ENCODE measurements at regions not wholly inside any gene's neighbourhood (a gene's known extent, or its start where the extent isn't known, plus 50 kb on each side); places are given as distances from the start of the nearest gene placed in this dataset.

DNA sequence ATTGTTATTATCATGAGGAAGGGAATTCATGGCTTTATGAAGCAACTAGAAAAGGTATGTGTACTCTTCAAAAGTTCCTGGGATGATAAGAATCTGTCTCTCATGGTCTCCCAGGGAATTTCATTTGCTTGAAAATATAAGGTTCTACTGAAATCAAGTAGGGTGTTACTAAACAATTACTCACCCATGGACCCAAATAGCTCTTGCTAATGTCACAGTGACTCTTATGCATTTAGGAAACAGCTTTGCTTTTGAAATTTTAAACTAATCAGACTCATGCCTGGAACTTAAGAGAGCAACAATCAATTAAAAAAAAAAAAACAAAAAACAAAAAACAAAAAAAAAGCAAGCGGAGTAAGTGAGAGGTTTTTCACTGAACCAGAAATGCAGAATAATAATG lies 1546.3 kb upstream of the TENM4 start:
- Histone ChIP-seq H3K9me3 (ENCODE audit: control insufficient read depth in 5 of 5, low read length in 5 of 5) (peaks cover 0 to 2% (median 0%) of the 10 kb centered on the region in 5 donors), H3K4me1 (ENCODE audit: control insufficient read depth in 5 of 5, insufficient read depth in 5 of 5, low read length in 5 of 5) (no peaks in the 10 kb centered on the region), H3K36me3 (ENCODE audit: control insufficient read depth in 5 of 5, insufficient read depth in 5 of 5, low read length in 5 of 5) (no peaks in the 10 kb centered on the region), H3K9ac (ENCODE audit: low read length in 5 of 5) (no peak overlapping the region), H3K27ac (ENCODE audit: low read depth, low read length) (no peak overlapping the region), H3K27me3 (ENCODE audit: control insufficient read depth in 5 of 5, insufficient read depth in 4 of 5, low read length in 5 of 5) (no peaks in the 10 kb centered on the region), H3K4me3 (ENCODE audit: low read depth in 1 of 5, low read length in 5 of 5) (no peak overlapping the region)

GRCh38 chr11:80986421-80987074 lies 1545.7 kb upstream of the TENM4 start:
- peaks cover 0 to 2% (median 0%) of the 10 kb centered on the region in 5 donors for H3K9me3 ChIP-seq (ENCODE audit: control insufficient read depth in 5 of 5, low read length in 5 of 5)
- H3K4me1 ChIP-seq (ENCODE audit: control insufficient read depth in 5 of 5, insufficient read depth in 5 of 5, low read length in 5 of 5): no peaks in the 10 kb centered on the region
- H3K9ac ChIP-seq (ENCODE audit: low read length in 5 of 5): no peak overlapping the region
- H3K36me3 ChIP-seq (ENCODE audit: control insufficient read depth in 5 of 5, insufficient read depth in 5 of 5, low read length in 5 of 5): no peaks in the 10 kb centered on the region
- no peak overlapping the region for H3K4me3 ChIP-seq (ENCODE audit: low read depth in 1 of 5, low read length in 5 of 5)
- H3K27ac ChIP-seq (ENCODE audit: low read depth, low read length): no peak overlapping the region
- no peaks in the 10 kb centered on the region for H3K27me3 ChIP-seq (ENCODE audit: control insufficient read depth in 5 of 5, insufficient read depth in 4 of 5, low read length in 5 of 5)

DNA sequence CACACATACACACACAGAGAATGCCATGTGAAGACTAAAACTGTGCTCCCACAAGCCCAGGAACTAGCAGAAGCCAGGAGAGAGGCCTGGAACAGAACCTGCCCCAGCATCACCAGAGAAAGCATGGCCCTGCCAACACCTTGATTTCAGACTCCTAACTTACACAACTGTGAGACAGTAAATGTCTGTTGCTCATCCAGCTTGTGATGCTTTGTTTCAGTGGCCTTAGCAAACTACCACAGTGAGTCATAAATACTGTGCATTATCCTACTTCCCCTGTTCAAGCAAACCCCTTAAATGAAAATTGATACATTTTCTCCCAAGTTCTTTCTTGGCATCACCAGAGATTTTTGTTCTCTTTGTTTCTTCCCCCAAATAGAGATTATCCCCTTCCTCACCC lies 1539.4 kb upstream of the TENM4 start:
- H3K27ac ChIP-seq (ENCODE audit: low read depth, low read length): no peak overlapping the region
- H3K4me1 ChIP-seq (ENCODE audit: control insufficient read depth in 5 of 5, insufficient read depth in 5 of 5, low read length in 5 of 5): no peaks in the 10 kb centered on the region
- H3K9ac ChIP-seq (ENCODE audit: low read length in 5 of 5): no peak overlapping the region
- no peak overlapping the region for H3K4me3 ChIP-seq (ENCODE audit: low read depth in 1 of 5, low read length in 5 of 5)
- H3K9me3 ChIP-seq (ENCODE audit: control insufficient read depth in 5 of 5, low read length in 5 of 5): no peaks in the 10 kb centered on the region
- no peaks in the 10 kb centered on the region for H3K27me3 ChIP-seq (ENCODE audit: control insufficient read depth in 5 of 5, insufficient read depth in 4 of 5, low read length in 5 of 5)
- no peaks in the 10 kb centered on the region for H3K36me3 ChIP-seq (ENCODE audit: control insufficient read depth in 5 of 5, insufficient read depth in 5 of 5, low read length in 5 of 5)

DNA sequence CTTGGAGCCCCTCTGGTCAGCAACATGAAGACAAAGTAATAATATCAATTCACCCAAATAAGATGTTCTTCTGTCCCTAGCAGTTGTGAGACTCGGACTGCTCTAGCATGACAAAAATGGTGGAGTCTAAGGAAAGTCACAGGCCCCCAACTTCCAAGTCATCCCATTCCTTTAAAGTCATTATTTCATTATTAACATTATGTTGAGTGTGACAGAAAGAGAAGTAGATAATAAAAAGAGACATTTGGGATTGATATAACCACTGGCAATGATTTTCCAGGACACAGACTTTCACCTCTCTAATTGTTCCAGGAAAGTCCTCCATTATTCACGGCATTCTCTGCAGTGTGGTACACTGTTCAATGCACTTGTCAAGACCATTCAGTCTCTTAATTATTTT lies 1533.0 kb upstream of the TENM4 start:
- Histone ChIP-seq H3K4me3 (ENCODE audit: low read depth in 1 of 5, low read length in 5 of 5) (no peak overlapping the region), H3K9ac (ENCODE audit: low read length in 5 of 5) (no peak overlapping the region), H3K36me3 (ENCODE audit: control insufficient read depth in 5 of 5, insufficient read depth in 5 of 5, low read length in 5 of 5) (no peaks in the 10 kb centered on the region), H3K27ac (ENCODE audit: low read depth, low read length) (no peak overlapping the region), H3K9me3 (ENCODE audit: control insufficient read depth in 5 of 5, low read length in 5 of 5) (no peaks in the 10 kb centered on the region), H3K27me3 (ENCODE audit: control insufficient read depth in 5 of 5, insufficient read depth in 4 of 5, low read length in 5 of 5) (no peaks in the 10 kb centered on the region), H3K4me1 (ENCODE audit: control insufficient read depth in 5 of 5, insufficient read depth in 5 of 5, low read length in 5 of 5) (no peaks in the 10 kb centered on the region)

GRCh38 chr11:80970037-80970436 lies 1529.2 kb upstream of the TENM4 start:
- no peak overlapping the region for H3K27ac ChIP-seq (ENCODE audit: low read depth, low read length)
- no peak overlapping the region for H3K9ac ChIP-seq (ENCODE audit: low read length in 5 of 5)
- no peaks in the 10 kb centered on the region for H3K27me3 ChIP-seq (ENCODE audit: control insufficient read depth in 5 of 5, insufficient read depth in 4 of 5, low read length in 5 of 5)
- no peaks in the 10 kb centered on the region for H3K4me1 ChIP-seq (ENCODE audit: control insufficient read depth in 5 of 5, insufficient read depth in 5 of 5, low read length in 5 of 5)
- H3K9me3 ChIP-seq (ENCODE audit: control insufficient read depth in 5 of 5, low read length in 5 of 5): no peaks in the 10 kb centered on the region
- H3K4me3 ChIP-seq (ENCODE audit: low read depth in 1 of 5, low read length in 5 of 5): no peak overlapping the region
- H3K36me3 ChIP-seq (ENCODE audit: control insufficient read depth in 5 of 5, insufficient read depth in 5 of 5, low read length in 5 of 5): no peaks in the 10 kb centered on the region

- H3K27me3 ChIP-seq (ENCODE audit: control insufficient read depth in 5 of 5, insufficient read depth in 4 of 5, low read length in 5 of 5): peaks cover 0 to 2% (median 0%) of the 10 kb centered on the region in 5 donors
- no peak overlapping the region for H3K9ac ChIP-seq (ENCODE audit: low read length in 5 of 5)
- H3K36me3 ChIP-seq (ENCODE audit: control insufficient read depth in 5 of 5, insufficient read depth in 5 of 5, low read length in 5 of 5): no peaks in the 10 kb centered on the region
- H3K4me1 ChIP-seq (ENCODE audit: control insufficient read depth in 5 of 5, insufficient read depth in 5 of 5, low read length in 5 of 5): peaks cover 0 to 2% (median 0%) of the 10 kb centered on the region in 5 donors
- no peak overlapping the region for H3K4me3 ChIP-seq (ENCODE audit: low read depth in 1 of 5, low read length in 5 of 5)
- no peaks in the 10 kb centered on the region for H3K9me3 ChIP-seq (ENCODE audit: control insufficient read depth in 5 of 5, low read length in 5 of 5)
- H3K27ac ChIP-seq (ENCODE audit: low read depth, low read length): no peak overlapping the region
Measured at GRCh38 chr11:80967649-80968048, 1526.8 kb upstream of the TENM4 start.

GRCh38 chr11:80960381-80961029 lies 1519.7 kb upstream of the TENM4 start:
- H3K36me3 ChIP-seq (ENCODE audit: control insufficient read depth in 5 of 5, insufficient read depth in 5 of 5, low read length in 5 of 5): no peaks in the 10 kb centered on the region

GRCh38 chr11:80959751-80960150 lies 1518.9 kb upstream of the TENM4 start:
- H3K4me3 ChIP-seq (ENCODE audit: low read depth in 1 of 5, low read length in 5 of 5): no peak overlapping the region
- H3K9me3 ChIP-seq (ENCODE audit: control insufficient read depth in 5 of 5, low read length in 5 of 5): no peaks in the 10 kb centered on the region
- no peak overlapping the region for H3K9ac ChIP-seq (ENCODE audit: low read length in 5 of 5)
- H3K27me3 ChIP-seq (ENCODE audit: control insufficient read depth in 5 of 5, insufficient read depth in 4 of 5, low read length in 5 of 5): peaks cover 0 to 2% (median 0%) of the 10 kb centered on the region in 5 donors
- peaks cover 0 to 13% (median 3%) of the 10 kb centered on the region in 5 donors for H3K4me1 ChIP-seq (ENCODE audit: control insufficient read depth in 5 of 5, insufficient read depth in 5 of 5, low read length in 5 of 5)
- H3K27ac ChIP-seq (ENCODE audit: low read depth, low read length): no peak overlapping the region
- no peaks in the 10 kb centered on the region for H3K36me3 ChIP-seq (ENCODE audit: control insufficient read depth in 5 of 5, insufficient read depth in 5 of 5, low read length in 5 of 5)

More at GRCh38 chr11:80960381-80961029, 1519.7 kb upstream of the TENM4 start:
- Histone ChIP-seq H3K9ac (ENCODE audit: low read length in 5 of 5) (no peak overlapping the region), H3K4me1 (ENCODE audit: control insufficient read depth in 5 of 5, insufficient read depth in 5 of 5, low read length in 5 of 5) (peaks cover 0 to 13% (median 3%) of the 10 kb centered on the region in 5 donors), H3K27ac (ENCODE audit: low read depth, low read length) (no peak overlapping the region), H3K9me3 (ENCODE audit: control insufficient read depth in 5 of 5, low read length in 5 of 5) (no peaks in the 10 kb centered on the region), H3K27me3 (ENCODE audit: control insufficient read depth in 5 of 5, insufficient read depth in 4 of 5, low read length in 5 of 5) (peaks cover 0 to 2% (median 0%) of the 10 kb centered on the region in 5 donors), H3K4me3 (ENCODE audit: low read depth in 1 of 5, low read length in 5 of 5) (no peak overlapping the region)

DNA sequence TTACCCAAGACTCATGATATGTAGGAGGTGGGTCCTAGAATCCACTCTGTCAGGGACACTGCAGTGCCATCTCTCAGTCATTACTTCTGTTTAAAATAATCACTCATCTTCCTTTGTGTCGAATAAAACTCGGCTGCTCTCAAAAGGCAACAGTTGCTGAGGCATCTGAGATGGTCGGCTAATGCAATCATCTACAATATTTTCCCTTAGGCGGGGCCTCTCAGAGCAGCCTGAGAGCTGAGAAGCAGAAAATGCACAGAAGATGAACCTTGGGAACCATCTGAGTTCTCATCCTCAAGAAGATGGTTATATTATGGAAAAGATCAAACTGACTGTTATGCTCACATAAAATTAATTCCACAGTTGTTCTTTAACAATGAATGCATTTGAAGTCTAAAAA lies 1518.2 kb upstream of the TENM4 start:
- peaks cover 0 to 13% (median 3%) of the 10 kb centered on the region in 5 donors for H3K4me1 ChIP-seq (ENCODE audit: control insufficient read depth in 5 of 5, insufficient read depth in 5 of 5, low read length in 5 of 5)
- no peak overlapping the region for H3K4me3 ChIP-seq (ENCODE audit: low read depth in 1 of 5, low read length in 5 of 5)
- no peaks in the 10 kb centered on the region for H3K9me3 ChIP-seq (ENCODE audit: control insufficient read depth in 5 of 5, low read length in 5 of 5)
- peaks cover 0 to 2% (median 0%) of the 10 kb centered on the region in 5 donors for H3K27me3 ChIP-seq (ENCODE audit: control insufficient read depth in 5 of 5, insufficient read depth in 4 of 5, low read length in 5 of 5)
- no peak overlapping the region for H3K27ac ChIP-seq (ENCODE audit: low read depth, low read length)
- H3K36me3 ChIP-seq (ENCODE audit: control insufficient read depth in 5 of 5, insufficient read depth in 5 of 5, low read length in 5 of 5): no peaks in the 10 kb centered on the region
- H3K9ac ChIP-seq (ENCODE audit: low read length in 5 of 5): no peak overlapping the region

GRCh38 chr11:80958361-80958760 lies 1517.5 kb upstream of the TENM4 start:
- Histone ChIP-seq H3K4me1 (ENCODE audit: control insufficient read depth in 5 of 5, insufficient read depth in 5 of 5, low read length in 5 of 5) (peaks cover 0 to 13% (median 3%) of the 10 kb centered on the region in 5 donors), H3K9me3 (ENCODE audit: control insufficient read depth in 5 of 5, low read length in 5 of 5) (no peaks in the 10 kb centered on the region), H3K27ac (ENCODE audit: low read depth, low read length) (no peak overlapping the region), H3K4me3 (ENCODE audit: low read depth in 1 of 5, low read length in 5 of 5) (no peak overlapping the region), H3K9ac (ENCODE audit: low read length in 5 of 5) (peak overlapping the region in 1 of 5 donors; percentile 40), H3K36me3 (ENCODE audit: control insufficient read depth in 5 of 5, insufficient read depth in 5 of 5, low read length in 5 of 5) (no peaks in the 10 kb centered on the region), H3K27me3 (ENCODE audit: control insufficient read depth in 5 of 5, insufficient read depth in 4 of 5, low read length in 5 of 5) (no peaks in the 10 kb centered on the region)

All from subcutaneous abdominal adipose tissue (tissue), 5 donors.